IMR-90 (cell line): ENCODE measurements at regions not wholly inside any gene's neighbourhood (a gene's known extent, or its start where the extent isn't known, plus 50 kb on each side); places are given as distances from the start of the nearest gene placed in this dataset.

Experiments
- ATAC-seq: fragments of 200-7000 bp; cut with Tn5 transposase; 2 replicates; pipeline ENCODE4 v1.9.1; 2020; ENCODE audit warnings: low read depth, mild to moderate bottlenecking, moderate library complexity
- BruUV-seq: library from RNA; stranded (reverse); fragments of 400-500 nt; replicated peaks from 2 replicates; lab custom pipeline; 2021; lab: Mats Ljungman, UMichigan
- CTCF ChIA-PET: fragments of 300-600 bp; formaldehyde crosslinking; extraction: SDS; loops from one replicate; lab custom pipeline; 2021; ENCODE audit warnings: antibody characterized with exemption; lab: Yijun Ruan, JAX
- POLR2A ChIA-PET: fragments of 300-600 bp; sonication (Branson Sonifier 250); formaldehyde crosslinking; loops from one replicate; lab custom pipeline; 2022; ENCODE audit warnings: antibody characterized with exemption; ENCODE audit not compliant: unreplicated experiment; lab: Charles Lee
- DNase-seq: peaks from one replicate; pipeline ENCODE4 v3.0.0; 2013
- H2AFZ ChIP-seq: replicated peaks from 2 replicates; pipeline ENCODE3; 2013; ENCODE audit warnings: low read length, mild to moderate bottlenecking; ENCODE audit not compliant: poor library complexity
- H2AK5ac ChIP-seq: 2 replicates; pipeline ENCODE4 v1.6.1; 2013; ENCODE audit warnings: low read depth, low read length, inconsistent platforms
- H2AK9ac ChIP-seq: replicated peaks from 2 replicates; pipeline ENCODE3; 2013; ENCODE audit warnings: mild to moderate bottlenecking, low read depth, low read length, moderate library complexity; ENCODE audit not compliant: poor library complexity
- H2BK120ac ChIP-seq: 2 replicates; pipeline ENCODE4 v1.6.1; 2013; ENCODE audit warnings: low read depth, low read length, inconsistent platforms
- H2BK15ac ChIP-seq: 3 replicates; pipeline ENCODE4 v1.6.1; 2013; ENCODE audit warnings: low read depth, low read length, inconsistent platforms
- H2BK20ac ChIP-seq: 2 replicates; pipeline ENCODE4 v1.6.1; 2013; ENCODE audit warnings: low read depth, mild to moderate bottlenecking, inconsistent platforms, low read length, moderate library complexity
- H2BK5ac ChIP-seq: 2 replicates; pipeline ENCODE4 v1.6.1; 2013; ENCODE audit warnings: mild to moderate bottlenecking, low read depth, low read length, inconsistent platforms; ENCODE audit not compliant: poor library complexity, severe bottlenecking
- H3K14ac ChIP-seq: replicated peaks from 2 replicates; pipeline ENCODE4 v1.6.1; 2013; ENCODE audit warnings: low read depth, low read length, inconsistent platforms
- H3K18ac ChIP-seq: 2 replicates; pipeline ENCODE4 v1.6.1; 2013; ENCODE audit warnings: low read depth, low read length, control low read depth
- H3K23ac ChIP-seq: 2 replicates; pipeline ENCODE4 v1.6.1; 2013; ENCODE audit warnings: low read depth, low read length, inconsistent platforms
- H3K27ac ChIP-seq: 2 replicates; pipeline ENCODE4 v1.5.1; 2013; ENCODE audit warnings: mild to moderate bottlenecking, control low read depth, low read length; ENCODE audit not compliant: insufficient read depth
- H3K27me3 ChIP-seq: 2 replicates; pipeline ENCODE4 v1.6.1; 2013; ENCODE audit warnings: low read length; ENCODE audit not compliant: control insufficient read depth, insufficient read depth
- H3K36me3 ChIP-seq: 2 replicates; pipeline ENCODE4 v1.6.1; 2013; ENCODE audit warnings: low read length, mixed read lengths; ENCODE audit not compliant: control insufficient read depth, insufficient read depth
- H3K4ac ChIP-seq: 2 replicates; pipeline ENCODE4 v1.6.1; 2013; ENCODE audit warnings: low read depth, low read length, inconsistent platforms
- H3K4me1 ChIP-seq: 2 replicates; pipeline ENCODE4 v1.6.1; 2013; ENCODE audit warnings: low read length, mixed read lengths; ENCODE audit not compliant: control insufficient read depth, insufficient read depth
- H3K4me2 ChIP-seq: 2 replicates; pipeline ENCODE4 v1.6.1; 2013; ENCODE audit warnings: low read depth, mild to moderate bottlenecking, control low read depth, low read length, moderate library complexity
- H3K4me3 ChIP-seq: 2 replicates; pipeline ENCODE4 v1.5.1; 2013; ENCODE audit warnings: low read depth, mild to moderate bottlenecking, control low read depth, low read length, moderate library complexity; ENCODE audit not compliant: insufficient read depth
- H3K56ac ChIP-seq: 2 replicates; pipeline ENCODE4 v1.6.1; 2013; ENCODE audit warnings: low read length, inconsistent platforms; ENCODE audit not compliant: insufficient read depth; ENCODE audit errors: extremely low read depth
- H3K79me1 ChIP-seq, 2 experiments: 2 replicates each; pipeline ENCODE4 v1.6.1; 2013; ENCODE audit warnings: low read length in 2 of 2, inconsistent platforms in 1 of 2, low read depth in 1 of 2
- H3K9ac ChIP-seq: 2 replicates; pipeline ENCODE4 v1.6.1; 2013; ENCODE audit warnings: low read depth, low read length, control low read depth
- H3K9me1 ChIP-seq: 2 replicates; pipeline ENCODE4 v1.6.1; 2013; ENCODE audit warnings: low read length, inconsistent platforms; ENCODE audit not compliant: insufficient read depth
- H3K9me3 ChIP-seq: 2 replicates; pipeline ENCODE4 v1.6.1; 2013; ENCODE audit warnings: low read length; ENCODE audit not compliant: control insufficient read depth, insufficient read depth
- H4K20me1 ChIP-seq: 2 replicates; pipeline ENCODE4 v1.6.1; 2013; ENCODE audit warnings: low read length, inconsistent platforms; ENCODE audit not compliant: insufficient read depth
- H4K5ac ChIP-seq: 2 replicates; pipeline ENCODE4 v1.6.1; 2013; ENCODE audit warnings: mild to moderate bottlenecking, low read depth, low read length, control low read depth
- H4K8ac ChIP-seq, 2 experiments: 2 replicates each; pipeline ENCODE4 v1.6.1; 2013; ENCODE audit warnings: low read depth in 2 of 2, low read length in 2 of 2, control low read depth in 1 of 2, inconsistent platforms in 1 of 2
- H4K91ac ChIP-seq: 2 replicates; pipeline ENCODE4 v1.6.1; 2013; ENCODE audit warnings: low read depth, low read length, inconsistent platforms; ENCODE audit not compliant: insufficient read depth
- CHD1 ChIP-seq: IDR thresholded peaks from 2 replicates; pipeline ENCODE4 v1.6.1; 2012; ENCODE audit warnings: low read depth, low read length, improper control_type of control experiment
- ELK1 ChIP-seq: fragments of 150-350 bp; IDR thresholded peaks from 2 replicates; pipeline ENCODE4 v1.6.1; 2016; ENCODE audit warnings: low read depth, mild to moderate bottlenecking, low read length, moderate library complexity, borderline replicate concordance
- FOS ChIP-seq: fragments of 150-350 bp; IDR thresholded peaks from 2 replicates; pipeline ENCODE4 v1.6.1; 2016; ENCODE audit warnings: low read depth, low read length
- MAFK ChIP-seq: IDR thresholded peaks from 2 replicates; pipeline ENCODE4 v1.6.1; 2012; ENCODE audit warnings: low read depth, low read length, improper control_type of control experiment
- MXI1 ChIP-seq: IDR thresholded peaks from 2 replicates; pipeline ENCODE4 v1.6.1; 2012; ENCODE audit warnings: low read depth, mild to moderate bottlenecking, low read length, moderate library complexity, borderline replicate concordance
- NFE2L2 ChIP-seq: fragments of 150-350 bp; IDR thresholded peaks from 2 replicates; pipeline ENCODE4 v1.6.1; 2016; ENCODE audit warnings: low read depth, mild to moderate bottlenecking, low read length
- POLR2A ChIP-seq: IDR thresholded peaks from 2 replicates; pipeline ENCODE4 v1.6.1; 2012; ENCODE audit warnings: mild to moderate bottlenecking, low read depth, low read length
- RAD21 ChIP-seq: IDR thresholded peaks from 2 replicates; pipeline ENCODE4 v1.6.1; 2012; ENCODE audit warnings: low read length, improper control_type of control experiment
- RFX5 ChIP-seq: IDR thresholded peaks from 2 replicates; pipeline ENCODE4 v1.8.0; 2012; ENCODE audit warnings: low read depth, mild to moderate bottlenecking, low read length, moderate library complexity
- SMC3 ChIP-seq: fragments of 150-350 bp; IDR thresholded peaks from 2 replicates; pipeline ENCODE4 v1.6.1; 2016; ENCODE audit warnings: low read depth, mild to moderate bottlenecking, antibody characterized with exemption, low read length, moderate library complexity
- WGBS, 2 experiments: methylation state at CpG; one replicate each; pipeline versions ENCODE4 v1.1.5 to v1.1.7; 2013; ENCODE audit warnings: missing lambda C conversion rate in 2 of 2; ENCODE audit not compliant: insufficient read length in 1 of 2; ENCODE audit errors: extremely low coverage in 2 of 2; 5-methylcytosine and 5-hydroxymethylcytosine counted together
- dilution Hi-C: fragments of 300-500 bp; cut with HindIII; formaldehyde crosslinking; loops from one replicate; pipeline ENCODE4 v1.14.3; 2018; ENCODE audit warnings: low sequenced_read_pairs; ENCODE audit not compliant: unreplicated experiment
- in situ Hi-C: fragments of 300-500 bp; cut with MboI; formaldehyde crosslinking; loops from 3 replicates; pipeline ENCODE4 v1.14.3; 2019; ENCODE audit warnings: low sequenced_read_pairs, inconsistent platforms, mixed read lengths
- intact Hi-C: fragments of 100-400 bp; cut with micrococcal nuclease; formaldehyde crosslinking; loops from 2 replicates; pipeline ENCODE4 v1.10.0; 2022
- TF ChIP-seq, protein P1 (sequence below): conservative IDR thresholded peaks from 2 replicates; pipeline ENCODE4 v1.5.1; 2012; ENCODE audit warnings: mild to moderate bottlenecking, low read depth, low read length, improper control_type of control experiment

GRCh38 chr4:37051866-37052265 lies 192.7 kb upstream of the NWD2 start:
- Histone ChIP-seq H3K56ac (no peak overlapping the region), H4K8ac (no peak overlapping the region), H3K9me3 (peaks cover 2% of the 10 kb centered on the region; the same call in 1 of the 2 replicates), H2BK5ac (no peak overlapping the region), H3K27me3 (no peaks in the 10 kb centered on the region), H3K14ac (no peak overlapping the region), H4K91ac (no peak overlapping the region), H2BK15ac (no peak overlapping the region), H2AK9ac (no peak overlapping the region), H2BK20ac (no peak overlapping the region), H2BK120ac (no peak overlapping the region), H3K4me2 (no peak overlapping the region), H3K79me1 (no peaks in the 10 kb centered on the region), H4K5ac (no peak overlapping the region), H4K20me1 (no peaks in the 10 kb centered on the region), H2AK5ac (no peak overlapping the region), H3K23ac (no peak overlapping the region), H2AFZ (no peak overlapping the region), H3K4ac (no peak overlapping the region), H3K4me1 (no peaks in the 10 kb centered on the region), H3K18ac (no peak overlapping the region), H3K9me1 (no peaks in the 10 kb centered on the region), H3K36me3 (no peaks in the 10 kb centered on the region), H3K4me3 (no peak overlapping the region), H3K27ac (no peak overlapping the region), H3K9ac (no peak overlapping the region)
- TF ChIP-seq RFX5 (no peak), NFE2L2 (no peak), MXI1 (no peak), ELK1 (no peak), CHD1 (no peak), RAD21 (no peak), FOS (no peak), MAFK (no peak), POLR2A (no peak), SMC3 (no peak)
- TF ChIP-seq, protein P1, sequence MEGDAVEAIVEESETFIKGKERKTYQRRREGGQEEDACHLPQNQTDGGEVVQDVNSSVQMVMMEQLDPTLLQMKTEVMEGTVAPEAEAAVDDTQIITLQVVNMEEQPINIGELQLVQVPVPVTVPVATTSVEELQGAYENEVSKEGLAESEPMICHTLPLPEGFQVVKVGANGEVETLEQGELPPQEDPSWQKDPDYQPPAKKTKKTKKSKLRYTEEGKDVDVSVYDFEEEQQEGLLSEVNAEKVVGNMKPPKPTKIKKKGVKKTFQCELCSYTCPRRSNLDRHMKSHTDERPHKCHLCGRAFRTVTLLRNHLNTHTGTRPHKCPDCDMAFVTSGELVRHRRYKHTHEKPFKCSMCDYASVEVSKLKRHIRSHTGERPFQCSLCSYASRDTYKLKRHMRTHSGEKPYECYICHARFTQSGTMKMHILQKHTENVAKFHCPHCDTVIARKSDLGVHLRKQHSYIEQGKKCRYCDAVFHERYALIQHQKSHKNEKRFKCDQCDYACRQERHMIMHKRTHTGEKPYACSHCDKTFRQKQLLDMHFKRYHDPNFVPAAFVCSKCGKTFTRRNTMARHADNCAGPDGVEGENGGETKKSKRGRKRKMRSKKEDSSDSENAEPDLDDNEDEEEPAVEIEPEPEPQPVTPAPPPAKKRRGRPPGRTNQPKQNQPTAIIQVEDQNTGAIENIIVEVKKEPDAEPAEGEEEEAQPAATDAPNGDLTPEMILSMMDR: no peak
- WGBS, 2 experiments: no CpG with 5 or more reads among the region's 2 CpGs
- DNase-seq (no peak), ATAC-seq (no peak)
- no TSS peak for BruUV-seq
- dilution Hi-C loops: no loop called here
- ChIA-PET CTCF (no interaction called here), POLR2A (no interaction called here)
- in situ Hi-C loops: no loop called here
- intact Hi-C loops: no loop called here
